ENCODE measurements at regions not wholly inside any gene's neighbourhood (a gene's known extent, or its start where the extent isn't known, plus 50 kb on each side); places are given as distances from the start of the nearest gene placed in this dataset.

DNA sequence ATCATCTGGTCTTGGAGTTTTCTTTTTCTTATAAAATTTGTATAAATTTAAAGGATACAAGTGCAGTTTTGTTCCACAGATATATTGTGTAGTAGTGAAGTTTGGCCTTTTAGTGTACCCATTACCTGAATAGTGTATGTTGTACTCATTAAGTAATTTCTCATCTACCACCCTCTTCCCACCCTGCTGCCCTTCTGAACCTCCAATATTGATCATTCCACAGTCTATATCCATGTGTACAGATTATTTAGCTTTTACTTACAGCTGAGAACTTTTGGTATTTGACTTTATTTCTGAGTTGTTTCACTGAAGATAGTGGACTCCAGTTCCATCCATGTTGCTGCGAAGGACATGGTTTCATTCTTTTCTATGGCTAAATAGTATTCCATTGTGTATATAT is 63.1 kb upstream of the NR3C1 start:
- no peak for DNase-seq

- DNase-seq = no peak
Measured at GRCh38 chr5:143464723-143465490, 61.4 kb upstream of the NR3C1 start.

DNA sequence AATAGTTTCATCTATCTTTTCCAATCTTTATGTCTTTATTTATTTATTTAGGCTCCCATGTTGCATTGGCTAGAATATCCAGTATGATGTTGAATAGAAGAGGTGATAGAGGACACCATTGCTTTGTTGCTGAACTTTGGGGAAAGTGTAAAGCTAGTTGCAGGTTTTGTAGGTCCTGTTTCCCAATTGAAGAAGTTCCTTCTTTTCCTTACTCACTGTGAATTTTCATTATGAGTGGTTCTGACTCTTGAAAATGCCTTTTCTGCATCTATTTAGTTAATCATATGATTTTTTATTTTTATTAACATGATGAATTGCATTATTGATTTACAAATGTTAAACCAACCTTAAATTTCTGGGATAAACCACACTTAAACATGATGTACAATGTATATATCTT is 58.9 kb upstream of the NR3C1 start:
- no peak for DNase-seq

GRCh38 chr5:143459433-143459832 is 55.9 kb upstream of the NR3C1 start:
- no peak for DNase-seq

DNA sequence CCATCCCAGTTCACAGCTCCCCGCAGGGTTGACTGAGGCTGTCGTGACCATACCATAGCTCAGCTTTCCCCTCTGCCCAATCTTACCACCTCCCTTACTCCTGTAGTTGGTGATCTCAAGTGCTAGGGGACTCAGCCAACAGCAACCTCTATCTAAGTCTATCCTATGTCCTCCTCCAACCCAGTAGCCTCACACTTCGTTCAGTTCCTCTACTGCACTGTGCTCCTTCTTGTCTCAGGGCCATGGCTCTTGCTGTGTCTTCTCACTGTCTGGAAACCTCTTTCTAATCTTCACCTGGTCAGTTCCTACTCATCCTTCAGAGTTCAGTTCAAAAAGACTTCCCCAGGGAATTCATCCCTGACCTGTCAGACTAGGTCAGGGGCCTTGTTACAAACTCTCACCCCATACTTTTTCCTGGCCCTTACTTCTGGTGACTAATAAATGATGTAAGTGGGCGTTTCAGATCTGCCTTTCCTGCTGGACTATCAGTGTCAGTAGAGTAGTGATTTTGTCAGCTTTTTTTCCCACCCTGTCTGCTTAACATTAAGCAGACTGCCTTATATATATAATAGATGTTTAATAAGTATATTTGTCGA is 53.6 kb upstream of the NR3C1 start:
- no peak for DNase-seq

DNA sequence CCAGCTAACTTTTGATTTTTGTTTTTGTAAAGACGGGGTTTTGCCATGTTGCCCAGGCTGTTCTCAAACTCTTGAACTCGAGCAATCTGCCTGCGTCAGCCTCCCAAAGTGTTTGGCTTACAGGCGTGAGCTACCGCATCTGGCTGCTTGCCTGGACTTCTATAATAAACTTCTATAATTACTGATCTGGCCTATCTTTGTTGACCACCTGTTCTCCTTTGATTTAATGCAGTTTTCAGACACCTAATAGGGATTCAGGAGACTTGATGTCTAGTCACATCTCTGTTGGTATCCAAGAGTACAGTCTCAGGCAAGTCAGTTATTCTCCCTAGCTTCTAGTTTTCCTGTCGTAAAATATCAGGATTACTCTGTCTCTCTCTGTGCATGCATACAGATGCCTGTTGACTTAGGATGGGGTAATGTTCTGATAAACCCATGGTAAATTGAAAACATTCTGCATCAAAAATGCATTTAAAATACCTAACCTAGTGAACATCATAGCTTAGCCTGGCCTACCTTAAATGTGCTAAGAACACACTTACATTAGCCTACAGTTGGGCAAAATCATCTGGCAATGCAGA is 51.5 kb upstream of the NR3C1 start:
- no peak for DNase-seq

DNA sequence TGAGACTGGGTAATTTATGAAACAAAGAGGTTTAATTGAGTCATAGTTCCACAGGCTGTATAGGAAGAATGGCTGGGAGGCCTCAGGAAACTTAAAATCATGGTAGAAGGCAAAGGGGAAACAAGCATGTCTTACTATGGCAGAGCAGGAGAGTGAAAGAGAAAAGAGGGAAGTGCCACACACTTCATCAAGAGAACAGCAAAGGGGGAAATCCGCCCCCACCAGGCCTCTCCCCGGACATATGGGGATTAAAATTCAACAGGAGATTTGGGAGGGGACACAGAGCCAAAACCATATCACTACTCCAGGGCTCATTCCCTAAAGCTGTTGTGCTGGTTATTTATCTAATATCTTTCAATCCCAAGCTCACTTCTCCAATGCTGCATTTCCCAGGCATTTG is 50.2 kb upstream of the NR3C1 start:
- DNase-seq = no peak

All from nucleus accumbens (tissue), 56 donors.